ENCODE measurements at regions not wholly inside any gene's neighbourhood (a gene's known extent, or its start where the extent isn't known, plus 50 kb on each side); places are given as distances from the start of the nearest gene placed in this dataset.

DNA sequence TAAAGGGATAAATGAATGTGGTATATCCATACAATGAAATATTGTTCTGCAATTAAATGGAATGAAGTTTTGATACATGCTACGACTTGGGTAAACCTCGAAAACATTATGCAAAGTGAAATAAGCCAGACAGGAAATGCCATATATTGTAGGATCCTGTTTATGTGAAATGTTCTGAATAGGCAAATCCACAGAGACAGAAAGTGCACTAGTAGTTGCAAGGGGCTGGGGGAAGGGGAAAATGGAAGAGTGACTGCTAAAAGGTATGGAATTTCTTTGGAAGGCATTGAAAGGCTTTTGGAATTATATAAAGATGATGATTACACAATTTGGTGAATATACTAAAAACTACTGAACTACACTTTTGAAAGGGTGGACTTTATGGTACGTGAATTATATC is 97.0 kb downstream of the FOXD1 start:
- DNase-seq (no peak), ATAC-seq (no peak)
- intact Hi-C loops (cut with DNase I, micrococcal nuclease), result no loop called here
- H3K4me1 ChIP-seq (ENCODE audit: low read depth), result no peaks in the 10 kb centered on the region
- no peaks in the 10 kb centered on the region for H3K36me3 ChIP-seq (ENCODE audit: low read depth)
- no peak overlapping the region for H3K4me3 ChIP-seq
- TF ChIP-seq, protein P1, sequence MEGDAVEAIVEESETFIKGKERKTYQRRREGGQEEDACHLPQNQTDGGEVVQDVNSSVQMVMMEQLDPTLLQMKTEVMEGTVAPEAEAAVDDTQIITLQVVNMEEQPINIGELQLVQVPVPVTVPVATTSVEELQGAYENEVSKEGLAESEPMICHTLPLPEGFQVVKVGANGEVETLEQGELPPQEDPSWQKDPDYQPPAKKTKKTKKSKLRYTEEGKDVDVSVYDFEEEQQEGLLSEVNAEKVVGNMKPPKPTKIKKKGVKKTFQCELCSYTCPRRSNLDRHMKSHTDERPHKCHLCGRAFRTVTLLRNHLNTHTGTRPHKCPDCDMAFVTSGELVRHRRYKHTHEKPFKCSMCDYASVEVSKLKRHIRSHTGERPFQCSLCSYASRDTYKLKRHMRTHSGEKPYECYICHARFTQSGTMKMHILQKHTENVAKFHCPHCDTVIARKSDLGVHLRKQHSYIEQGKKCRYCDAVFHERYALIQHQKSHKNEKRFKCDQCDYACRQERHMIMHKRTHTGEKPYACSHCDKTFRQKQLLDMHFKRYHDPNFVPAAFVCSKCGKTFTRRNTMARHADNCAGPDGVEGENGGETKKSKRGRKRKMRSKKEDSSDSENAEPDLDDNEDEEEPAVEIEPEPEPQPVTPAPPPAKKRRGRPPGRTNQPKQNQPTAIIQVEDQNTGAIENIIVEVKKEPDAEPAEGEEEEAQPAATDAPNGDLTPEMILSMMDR (IDR thresholded peaks at IDR 0.05), result no peak
- H3K9me3 ChIP-seq, result peaks cover 5% of the 10 kb centered on the region

DNA sequence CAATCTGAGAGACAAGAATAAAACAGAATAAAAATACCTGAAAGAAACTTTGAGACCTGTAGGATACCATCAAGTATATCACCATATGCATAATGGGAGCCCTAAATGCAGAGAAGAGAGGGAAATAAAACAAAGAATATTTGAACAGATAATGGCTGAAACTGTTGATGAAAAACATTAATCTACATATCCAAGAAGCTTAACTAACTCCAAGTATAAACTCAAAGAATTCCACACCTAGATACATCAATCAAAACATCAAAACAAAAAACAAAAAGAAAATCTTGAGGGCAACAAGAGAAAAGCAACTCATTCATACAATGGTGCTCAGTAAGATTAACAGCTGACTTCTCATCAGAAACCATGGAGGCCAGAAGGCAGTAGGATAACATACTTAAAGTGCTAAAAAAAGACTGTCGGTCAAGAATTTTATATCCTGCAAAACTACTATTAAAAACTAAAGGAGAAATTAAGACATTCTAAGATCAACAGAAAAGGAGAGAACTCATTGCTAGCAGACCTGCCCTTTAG is 101.6 kb downstream of the FOXD1 start:
- no peak for ATAC-seq
- TF ChIP-seq, protein P1 (IDR thresholded peaks at IDR 0.05), result no peak
- no peak for DNase-seq
- Histone ChIP-seq H3K9me3 (peaks cover 6% of the 10 kb centered on the region), H3K4me3 (no peak overlapping the region), H3K4me1 (ENCODE audit: low read depth) (no peaks in the 10 kb centered on the region), H3K36me3 (ENCODE audit: low read depth) (no peaks in the 10 kb centered on the region)
- intact Hi-C loops (cut with DNase I, micrococcal nuclease), result no loop called here

- intact Hi-C loops (cut with DNase I, micrococcal nuclease), result no loop called here
- TF ChIP-seq, protein P1 (IDR thresholded peaks at IDR 0.05), result no peak
- Histone ChIP-seq H3K4me3 (no peak overlapping the region), H3K4me1 (ENCODE audit: low read depth) (no peaks in the 10 kb centered on the region), H3K9me3 (peaks cover 6% of the 10 kb centered on the region), H3K36me3 (ENCODE audit: low read depth) (no peaks in the 10 kb centered on the region)
- ATAC-seq (no peak), DNase-seq (no peak)
These were observed 103.7 kb downstream of the FOXD1 start for GRCh38 chr5:73344835-73345234.

DNA sequence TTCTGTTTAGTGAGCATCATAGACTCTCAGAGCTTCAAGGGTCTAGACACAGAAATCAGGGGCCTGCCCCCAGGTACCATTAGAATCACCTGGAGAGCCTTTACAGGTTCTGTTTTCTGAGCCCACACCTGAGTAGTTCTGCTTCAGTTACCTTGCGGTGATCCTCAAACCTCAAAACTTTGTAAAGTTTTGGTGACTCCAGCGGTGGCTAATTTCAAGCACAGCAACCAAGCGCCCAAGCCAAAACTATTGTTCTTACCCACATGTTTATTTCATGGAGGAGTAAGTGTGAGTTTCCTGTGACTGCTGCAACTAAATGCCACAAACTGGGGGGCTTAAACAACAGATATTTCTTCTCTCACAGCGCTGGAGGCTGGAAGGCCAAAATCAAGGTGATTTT is 108.9 kb downstream of the FOXD1 start:
- H3K4me3 ChIP-seq, result no peak overlapping the region
- TF ChIP-seq, protein P1 (IDR thresholded peaks at IDR 0.05), result no peak
- no peaks in the 10 kb centered on the region for H3K9me3 ChIP-seq
- ATAC-seq, result no peak
- no peak for DNase-seq
- no peaks in the 10 kb centered on the region for H3K36me3 ChIP-seq (ENCODE audit: low read depth)
- intact Hi-C loops (cut with DNase I, micrococcal nuclease), result no loop called here
- H3K4me1 ChIP-seq (ENCODE audit: low read depth), result no peaks in the 10 kb centered on the region

DNA sequence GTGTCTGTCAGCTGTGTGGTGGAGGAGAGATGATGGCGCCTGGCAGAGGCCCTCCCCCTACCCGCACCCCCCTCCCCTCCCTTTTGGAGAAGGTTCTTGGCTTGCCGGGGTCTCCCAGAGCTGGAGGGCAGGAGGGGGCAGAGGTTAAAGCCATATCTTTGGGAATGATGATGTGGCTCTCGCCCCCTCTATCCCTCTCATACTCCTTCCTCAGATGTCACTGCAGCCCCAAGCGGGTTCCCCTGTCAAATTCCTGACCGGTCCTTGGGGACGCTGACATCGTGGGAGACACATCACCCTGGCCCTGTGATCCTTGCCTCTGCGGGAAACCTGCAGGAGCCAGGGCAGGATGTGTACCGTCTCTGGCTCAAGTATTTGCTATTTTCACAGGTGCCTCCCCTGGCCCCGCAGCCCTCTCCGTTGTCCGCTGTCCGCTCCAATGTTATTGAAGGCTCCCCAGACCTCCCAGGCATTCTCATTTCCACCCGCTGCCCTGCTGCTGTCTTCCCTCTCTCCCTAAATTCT is 109.5 kb downstream of the FOXD1 start:
- Histone ChIP-seq H3K36me3 (ENCODE audit: low read depth) (no peaks in the 10 kb centered on the region), H3K4me3 (no peak overlapping the region), H3K4me1 (ENCODE audit: low read depth) (no peaks in the 10 kb centered on the region), H3K9me3 (no peaks in the 10 kb centered on the region)
- intact Hi-C loops (cut with DNase I, micrococcal nuclease), result no loop called here
- ATAC-seq, result no peak
- TF ChIP-seq, protein P1 (IDR thresholded peaks at IDR 0.05), result no peak
- no peak for DNase-seq
